Heart left ventricle (tissue), 13 donors: ENCODE measurements at regions not wholly inside any gene's neighbourhood (a gene's known extent, or its start where the extent isn't known, plus 50 kb on each side); places are given as distances from the start of the nearest gene placed in this dataset.

ENCODE experiments used
- CTCF ChIP-seq, 12 donors: fragments of 200-600 bp; sonication (generic) in 4 of 12; IDR thresholded peaks; one replicate each; pipeline versions ENCODE4 v1.5.0 to v1.8.0; 2018 to 2022; ENCODE audit warnings: antibody characterized with exemption in 12 of 12, mild to moderate bottlenecking in 5 of 12
- POLR2A ChIP-seq, 2 donors: fragments of 450-650 bp; IDR thresholded peaks; one replicate each; pipeline ENCODE4 v1.6.1; 2017; ENCODE audit warnings: antibody characterized with exemption in 2 of 2, mild to moderate bottlenecking in 2 of 2, moderate library complexity in 2 of 2
- donor health status: ischemic (EF 13 %, LVEDD 7.1; RV severe dilation, severe dysfunction).
- donor health status: DM: no; HTN: yes; CAD: no.
- donor health status: DM: no; HTN: no; CAD: no.
- donor health status: ischemic (EF 25% LVEDD 6.9; RV normal size, moderate dysfunction).
- donor health status: ischemic (EF 25% LVEDD 5.7; RV mildly dilated, moderate dysfunction).
- donor health status: ischemic (EF 35%, LVEDD 5.7; RV mildly dilated, moderate dysfunction).
- donor health status: nonischemic (EF 11% LVEDD 7.7; RV severe dilation, severe dysfunction).
- donor health status: DM: yes; HTN: yes; CAD: no.
- donor health status: PGD.
- donor health status: ischemic (EF 29% LVEDD 5.4; RV normal size, mild dysfunction).
- donor health status: nonischemic (EF 23%, LVEDD 6.1; RV moderate dilation, normal function).

GRCh38 chr5:73302797-73303147 lies 129.8 kb downstream of the TMEM174 start:
- TF ChIP-seq POLR2A (IDR thresholded peaks at IDR 0.05) (no peak), CTCF (IDR thresholded peaks at IDR 0.05) (no peak)
